CD1c-positive myeloid dendritic cell (primary cell): ENCODE measurements at regions not wholly inside any gene's neighbourhood (a gene's known extent, or its start where the extent isn't known, plus 50 kb on each side); places are given as distances from the start of the nearest gene placed in this dataset.
"Not testable (repeated sequence)": the region's sequence is repeated elsewhere in the genome, so short reads cannot be mapped to it uniquely, and the experiment has no call there.

Source experiments
- DNase-seq: peaks from one replicate; pipeline ENCODE4 v3.0.0-alpha.2; 2016; ENCODE audit errors: extremely low spot score

- no peak for DNase-seq
These were observed 986.5 kb downstream of the TDRD15 start for GRCh38 chr2:22110244-22110651.

DNA sequence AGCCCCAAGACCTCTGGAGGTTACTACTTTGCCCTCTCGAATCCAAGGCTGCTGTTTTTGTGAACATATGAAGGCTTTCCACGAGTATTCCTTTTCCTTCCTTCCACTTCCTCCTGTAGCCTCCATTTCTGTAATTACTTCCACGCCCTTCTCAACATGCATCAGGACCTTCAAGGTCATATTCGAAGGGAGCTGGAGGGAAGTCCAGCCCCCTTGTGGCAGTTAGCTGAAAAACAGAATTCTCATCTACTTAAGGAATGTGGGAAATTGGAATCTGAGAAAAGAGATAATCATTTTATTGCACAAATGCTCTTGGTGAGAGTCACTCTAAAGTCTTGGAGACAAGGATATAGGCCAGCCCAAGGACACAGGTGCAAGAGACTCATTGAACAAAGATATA, 1000.2 kb downstream of the TDRD15 start:
- DNase-seq: no peak

GRCh38 chr2:22126106-22126505, 1002.3 kb downstream of the TDRD15 start:
- no peak for DNase-seq

GRCh38 chr2:22126978-22127377, 1003.2 kb downstream of the TDRD15 start:
- no peak for DNase-seq

- no peak for DNase-seq
These were observed 1010.7 kb downstream of the TDRD15 start for GRCh38 chr2:22134421-22134820.

GRCh38 chr2:22136446-22136845, 1012.7 kb downstream of the TDRD15 start:
- DNase-seq: no peak

DNA sequence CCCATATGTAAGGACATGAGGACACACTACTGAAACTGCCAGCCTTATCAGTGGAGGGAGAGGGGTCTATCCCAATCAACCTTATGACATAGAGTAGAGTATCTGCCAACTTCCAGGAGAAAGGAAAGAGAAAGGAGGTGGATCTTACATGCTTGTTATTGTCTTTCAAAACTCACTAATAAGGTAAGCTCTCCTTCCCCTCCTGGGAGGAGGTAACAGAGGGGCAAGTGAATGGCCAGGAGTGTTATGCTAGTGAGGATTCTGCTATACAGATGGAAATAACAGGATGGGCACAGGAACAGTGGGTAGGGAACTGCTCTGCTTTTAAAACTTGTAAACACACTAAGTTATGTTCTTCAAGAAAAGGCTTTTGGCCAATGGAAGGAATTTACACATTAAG, 1020.1 kb downstream of the TDRD15 start:
- DNase-seq: no peak

DNA sequence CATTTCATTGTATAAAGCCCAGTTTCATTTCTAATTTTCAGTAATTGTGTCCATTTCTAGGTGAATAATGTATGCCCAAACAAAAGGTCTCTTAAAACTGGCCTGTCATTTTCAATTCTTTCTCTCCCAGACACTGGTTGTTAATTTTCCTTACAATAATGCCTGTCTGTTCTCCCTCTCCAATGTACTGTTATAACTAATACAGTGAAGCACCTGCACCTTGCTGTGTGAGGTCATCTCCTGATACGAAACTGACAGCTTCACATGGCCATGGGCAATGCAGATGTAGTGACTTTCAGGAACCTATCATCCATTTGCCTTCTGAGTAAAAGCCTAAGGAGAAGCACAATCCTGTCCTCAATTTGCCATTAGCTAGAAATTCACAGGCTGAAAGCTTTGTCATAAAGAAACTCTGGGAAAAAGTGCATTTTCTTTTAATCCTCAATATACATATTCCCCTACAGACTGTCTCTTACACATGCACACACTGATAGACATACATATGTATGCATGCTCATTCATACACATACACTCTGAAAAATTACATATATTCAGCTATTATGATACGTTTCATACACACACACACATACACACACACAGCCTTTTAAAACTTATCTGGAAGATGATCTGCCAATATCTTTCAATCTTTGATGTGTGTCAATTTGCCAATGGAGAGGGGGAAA, 1030.3 kb downstream of the TDRD15 start:
- no peak for DNase-seq

DNA sequence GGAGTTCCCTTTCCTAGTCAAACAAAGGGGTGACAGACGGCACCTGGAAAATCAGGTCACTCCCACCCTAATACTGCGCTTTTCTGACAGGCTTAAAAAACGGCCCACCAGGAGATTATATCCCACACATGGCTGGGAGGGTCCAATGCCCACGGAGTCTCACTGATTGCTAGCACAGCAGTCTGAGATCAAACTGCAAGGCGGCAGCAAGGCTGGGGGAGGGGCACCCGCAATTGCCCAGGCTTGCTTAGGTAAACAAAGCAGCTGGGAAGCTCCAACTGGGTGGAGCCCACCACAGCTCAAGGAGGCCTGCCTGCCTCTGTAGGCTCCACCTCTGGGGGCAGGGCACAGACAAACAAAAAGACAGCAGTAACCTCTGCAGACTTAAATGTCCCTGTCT, 1032.9 kb downstream of the TDRD15 start:
- not testable (repeated sequence) for DNase-seq

DNA sequence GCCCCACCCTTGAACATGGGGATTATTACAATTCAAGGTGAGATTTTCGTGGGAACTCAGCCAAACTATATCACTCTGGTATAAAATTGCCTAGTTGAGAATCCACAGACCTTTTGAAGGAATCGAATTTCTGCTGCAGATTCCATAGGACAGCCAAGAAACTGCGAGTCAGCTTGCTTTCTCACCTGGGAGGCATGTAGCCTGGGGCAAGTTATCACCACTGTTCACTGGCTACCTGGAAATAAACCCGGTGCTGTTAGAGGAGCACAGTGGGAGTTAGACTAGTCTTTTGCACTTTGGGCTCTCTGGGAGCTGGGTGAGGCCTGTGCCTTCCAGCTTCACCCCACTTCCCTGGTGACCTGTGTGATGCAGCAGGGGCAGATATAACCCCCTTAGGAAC, 1043.5 kb downstream of the TDRD15 start:
- no peak for DNase-seq

GRCh38 chr2:22175003-22175402, 1051.2 kb downstream of the TDRD15 start:
- DNase-seq: no peak

- DNase-seq: no peak
These were observed 1061.5 kb downstream of the TDRD15 start for GRCh38 chr2:22185251-22185650.

DNA sequence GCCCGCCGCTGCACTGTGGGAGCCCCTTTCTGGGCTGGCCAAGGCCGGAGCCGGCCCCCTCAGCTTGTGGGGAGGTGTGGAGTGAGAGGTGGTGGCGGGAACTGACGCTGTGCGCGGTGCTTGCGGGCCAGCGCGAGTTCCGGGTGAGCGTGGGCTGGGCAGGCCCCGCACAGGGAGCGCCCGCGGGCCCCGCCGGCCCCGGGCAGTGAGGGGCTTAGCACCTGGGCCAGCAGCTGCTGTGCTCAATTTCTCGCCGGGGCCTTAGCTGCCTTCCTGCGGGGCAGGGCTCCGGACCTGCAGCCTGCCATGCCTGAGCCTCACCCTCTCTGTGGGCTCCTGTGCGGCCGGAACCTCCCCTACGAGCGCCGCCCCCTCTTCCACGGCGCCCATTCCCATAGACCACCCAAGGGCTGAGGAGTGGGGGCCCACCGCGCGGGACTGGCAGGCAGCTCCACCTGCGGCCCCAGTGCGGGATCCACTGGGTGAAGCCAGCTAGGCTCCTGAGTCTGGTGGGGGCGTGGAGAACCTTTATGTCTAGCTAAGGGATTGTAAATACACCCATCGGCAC, 1062.6 kb downstream of the TDRD15 start:
- not testable (repeated sequence) for DNase-seq

DNA sequence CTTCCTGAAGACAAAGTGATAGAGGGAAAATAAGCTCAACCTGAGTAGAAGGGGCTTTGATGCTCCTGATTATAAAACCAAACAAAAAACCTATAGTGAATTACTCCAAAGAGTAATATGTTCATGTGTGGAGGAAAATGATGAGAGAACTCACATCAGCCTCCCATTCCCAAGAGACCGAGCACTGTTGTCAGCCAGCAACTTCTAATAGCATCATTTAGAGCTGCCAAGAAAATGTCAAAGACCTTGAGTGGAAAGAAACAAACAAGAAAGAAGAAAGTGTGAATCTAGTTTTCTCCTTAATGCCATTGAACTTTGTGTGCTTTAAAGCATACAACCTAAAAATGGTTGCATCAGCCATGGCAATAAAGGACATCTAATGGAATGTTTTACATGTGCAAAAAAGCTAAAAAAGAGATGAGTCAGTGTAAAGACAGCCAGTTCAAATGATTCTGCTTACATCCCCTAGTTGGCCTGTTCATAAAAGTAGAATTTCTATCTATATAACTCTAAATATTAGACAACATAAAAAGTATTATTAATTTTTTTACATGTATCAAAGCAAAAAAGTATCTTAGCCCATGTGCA, 1066.2 kb downstream of the TDRD15 start:
- no peak for DNase-seq

- no peak for DNase-seq
These were observed 1070.5 kb downstream of the TDRD15 start for GRCh38 chr2:22194218-22194617.

- no peak for DNase-seq
These were observed 1073.0 kb downstream of the TDRD15 start for GRCh38 chr2:22196806-22197205.

DNA sequence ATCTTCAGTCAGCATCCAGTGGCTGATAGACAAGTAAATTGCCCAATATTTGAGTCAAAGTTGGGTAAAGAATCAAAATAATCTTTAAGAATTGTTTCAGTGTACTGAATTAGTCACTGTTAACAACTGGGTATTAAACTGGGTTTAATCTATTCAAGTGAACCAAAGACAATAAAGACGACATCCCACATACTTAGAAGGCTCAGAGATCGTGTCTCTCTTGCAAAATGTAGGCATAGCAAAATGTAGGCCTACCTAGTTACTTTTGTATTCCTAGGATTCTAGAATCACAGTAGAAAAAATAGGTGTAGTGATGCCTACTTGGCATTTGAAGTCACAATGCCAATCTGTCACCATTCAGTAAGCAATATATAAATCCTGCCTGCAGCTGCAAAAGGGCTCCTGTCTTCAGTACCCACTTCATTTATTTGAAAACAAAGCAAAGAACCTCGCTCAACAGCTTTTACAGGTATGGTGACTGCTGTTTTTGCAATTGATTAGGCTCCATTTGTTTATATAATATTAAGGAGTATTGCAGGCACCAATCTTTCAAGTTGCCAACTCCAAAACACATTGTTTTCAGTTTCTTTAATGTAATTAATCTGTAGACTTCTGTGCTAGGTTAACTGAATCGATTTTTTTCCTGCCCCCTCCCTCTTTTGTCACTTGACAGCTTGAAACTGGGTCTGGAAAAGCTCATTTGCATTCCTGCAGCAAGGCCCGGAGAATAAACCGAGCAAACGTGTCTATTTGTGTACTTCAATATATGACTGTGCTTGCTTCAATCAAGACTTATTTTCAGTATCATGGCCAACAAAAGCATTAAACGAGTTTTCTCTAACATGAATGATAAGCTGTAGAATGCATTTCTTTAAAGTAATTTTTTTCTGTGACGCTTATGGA, 1074.9 kb downstream of the TDRD15 start:
- DNase-seq: no peak

DNA sequence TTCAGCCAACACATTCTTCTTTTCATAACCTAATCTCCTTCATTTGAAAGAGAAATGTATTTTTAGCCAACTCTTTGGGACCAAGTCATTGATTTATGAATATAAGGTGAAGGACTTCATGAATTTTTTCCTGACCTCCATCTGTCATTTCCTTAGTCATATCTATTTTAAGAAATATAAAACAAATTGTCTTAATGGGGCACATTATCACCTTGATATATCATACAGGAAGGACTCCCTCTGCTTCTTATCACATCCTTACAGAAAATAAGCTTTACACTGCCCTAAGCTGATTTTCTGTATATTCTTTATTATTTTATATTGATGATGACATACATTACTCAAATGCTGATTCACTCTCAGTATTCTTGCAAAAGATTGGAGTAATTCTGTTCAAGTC, 1076.2 kb downstream of the TDRD15 start:
- DNase-seq: no peak

- DNase-seq: no peak
These were observed 1085.8 kb downstream of the TDRD15 start for GRCh38 chr2:22209545-22209944.

GRCh38 chr2:22213237-22213636, 1089.5 kb downstream of the TDRD15 start:
- no peak for DNase-seq

DNA sequence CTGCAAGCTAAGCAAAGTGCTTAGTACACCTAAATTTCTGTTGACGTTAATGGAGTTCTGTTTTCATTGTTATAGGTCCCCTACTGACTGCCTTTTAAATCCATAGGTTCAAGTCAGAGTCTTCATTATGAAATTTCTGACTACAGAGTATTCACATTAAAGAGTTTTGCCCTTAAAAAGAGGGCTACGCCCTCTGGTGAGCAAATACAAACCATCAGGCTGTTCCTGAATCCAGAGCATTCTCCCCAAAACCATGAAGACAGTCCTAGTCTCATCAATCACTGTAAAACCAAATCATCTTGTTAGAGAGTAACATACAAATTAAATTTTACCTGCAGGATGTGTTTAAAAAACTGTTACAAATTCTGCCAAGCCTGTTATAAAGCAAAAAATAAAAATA, 1091.7 kb downstream of the TDRD15 start:
- DNase-seq: no peak

DNA sequence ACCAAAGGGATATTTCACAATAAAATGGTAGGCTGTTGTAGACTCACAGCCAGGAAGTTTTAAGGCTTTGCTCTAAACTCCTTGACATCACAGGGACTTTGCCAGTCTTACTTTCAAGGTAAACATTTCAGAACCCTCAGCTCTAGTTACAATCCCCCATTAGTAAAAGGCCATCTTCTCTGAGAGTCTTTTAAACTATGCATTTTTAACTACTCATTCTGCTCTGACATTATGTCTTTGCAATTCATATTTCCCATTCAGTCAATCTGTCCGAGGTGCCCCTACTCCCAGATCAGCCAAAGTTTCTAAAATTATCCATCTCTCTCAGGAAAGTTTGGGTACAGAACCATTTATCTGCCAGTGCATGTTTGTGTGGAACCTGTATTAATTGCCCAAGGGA, 1094.1 kb downstream of the TDRD15 start:
- no peak for DNase-seq
